Naive thymus-derived CD4-positive, alpha-beta T cell (primary cell): ENCODE measurements at regions not wholly inside any gene's neighbourhood (a gene's known extent, or its start where the extent isn't known, plus 50 kb on each side); places are given as distances from the start of the nearest gene placed in this dataset.
"Not testable (repeated sequence)": the region's sequence is repeated elsewhere in the genome, so short reads cannot be mapped to it uniquely, and the experiment has no call there.

Experiments used
- ATAC-seq: fragments of 150-1000 bp; cut with Tn5 transposase; 2 replicates; pipeline ENCODE4 v1.10.0; 2021; ENCODE audit warnings: mild to moderate bottlenecking, moderate library complexity
- CTCF ChIA-PET: fragments of 350-600 bp; sonication (Branson Sonifier 250); formaldehyde crosslinking; loops from one replicate; lab custom pipeline; 2021; ENCODE audit warnings: antibody characterized with exemption; lab: Charles Lee
- POLR2A ChIA-PET: fragments of 350-600 bp; sonication (Branson Sonifier 250); formaldehyde crosslinking; loops from one replicate; lab custom pipeline; 2021; ENCODE audit warnings: antibody characterized with exemption, inconsistent platforms; lab: Charles Lee
- DNase-seq, 9 donors: peaks; one replicate each; pipeline versions ENCODE4 v3.0.0 to v3.0.0-alpha.2; 2020 to 2022; ENCODE audit warnings: mixed read lengths in 1 of 9
- H3K27ac ChIP-seq: one replicate; pipeline ENCODE4 v1.7.0; 2013; ENCODE audit warnings: mild to moderate bottlenecking, low read depth, low read length, moderate library complexity
- H3K27me3 ChIP-seq, 2 donors: one replicate each; pipeline ENCODE4 v1.7.0; 2013; ENCODE audit warnings: low read length in 2 of 2, mild to moderate bottlenecking in 2 of 2, moderate library complexity in 2 of 2; ENCODE audit not compliant: control insufficient read depth in 2 of 2, insufficient read depth in 2 of 2
- H3K36me3 ChIP-seq, 3 experiments: 1 replicate in 2 of 3; 2 replicates in 1 of 3; pipeline ENCODE4 v1.7.0; 2013; ENCODE audit warnings: low read length in 3 of 3, mild to moderate bottlenecking in 3 of 3, moderate library complexity in 1 of 3; ENCODE audit not compliant: insufficient read depth in 3 of 3, control insufficient read depth in 2 of 3
- H3K4me1 ChIP-seq, 2 donors: one replicate each; pipeline ENCODE4 v1.7.0; 2013; ENCODE audit warnings: low read length in 2 of 2, mild to moderate bottlenecking in 2 of 2, moderate library complexity in 1 of 2; ENCODE audit not compliant: control insufficient read depth in 2 of 2, insufficient read depth in 2 of 2
- H3K4me3 ChIP-seq: 2 replicates; pipeline ENCODE4 v1.7.0; 2013; ENCODE audit warnings: mild to moderate bottlenecking, low read length
- H3K9me3 ChIP-seq, 3 experiments: 1 replicate in 2 of 3; 2 replicates in 1 of 3; pipeline ENCODE4 v1.7.0; 2013; ENCODE audit warnings: low read length in 3 of 3; ENCODE audit not compliant: control insufficient read depth in 2 of 3
- H3K27ac Mint-ChIP-seq, 9 donors: one replicate each; pipeline ENCODE4 v1.8.0; 2020 to 2022; ENCODE audit warnings: mixed read lengths in 9 of 9, mild to moderate bottlenecking in 8 of 9, moderate library complexity in 5 of 9, inconsistent platforms in 2 of 9
- H3K27me3 Mint-ChIP-seq, 5 donors: one replicate each; pipeline ENCODE4 v1.8.0; 2021 to 2022; ENCODE audit warnings: mixed read lengths in 5 of 5, mild to moderate bottlenecking in 1 of 5
- H3K36me3 Mint-ChIP-seq, 5 donors: one replicate each; pipeline ENCODE4 v1.8.0; 2020 to 2022; ENCODE audit warnings: mixed read lengths in 5 of 5, mild to moderate bottlenecking in 3 of 5, inconsistent platforms in 1 of 5
- H3K4me1 Mint-ChIP-seq, 7 donors: one replicate each; pipeline ENCODE4 v1.8.0; 2020 to 2022; ENCODE audit warnings: mixed read lengths in 7 of 7, mild to moderate bottlenecking in 3 of 7, inconsistent platforms in 1 of 7
- H3K4me3 Mint-ChIP-seq, 10 donors: one replicate each; pipeline ENCODE4 v1.8.0; 2020 to 2022; ENCODE audit warnings: mild to moderate bottlenecking in 10 of 10, mixed read lengths in 10 of 10, moderate library complexity in 6 of 10, inconsistent platforms in 2 of 10
- H3K9me3 Mint-ChIP-seq, 11 donors: one replicate each; pipeline ENCODE4 v1.8.0; 2020 to 2022; ENCODE audit warnings: mixed read lengths in 11 of 11, mild to moderate bottlenecking in 4 of 11, inconsistent platforms in 1 of 11, moderate library complexity in 1 of 11
- intact Hi-C, 2 donors: fragments of 100-400 bp; cut with micrococcal nuclease; formaldehyde crosslinking; loops; one replicate each; pipeline ENCODE4 v1.15.1; 2023

- POLR2A ChIA-PET = no interaction called here
- Histone ChIP-seq H3K27ac (no peak overlapping the region), H3K4me3 (no peak overlapping the region), H3K36me3 (no peaks in the 10 kb centered on the region), H3K9me3 (no peaks in the 10 kb centered on the region), H3K27me3 (no peaks in the 10 kb centered on the region), H3K4me1 (no peaks in the 10 kb centered on the region)
- CTCF ChIA-PET = no interaction called here
- H3K4me1 Mint-ChIP-seq = peaks cover 0 to 2% (median 0%) of the 10 kb centered on the region in 7 donors
- H3K27me3 Mint-ChIP-seq = no peaks in the 10 kb centered on the region
- DNase-seq (no peak), ATAC-seq (no peak)
- intact Hi-C loops = no loop called here
- no peak overlapping the region for H3K4me3 Mint-ChIP-seq
- H3K9me3 Mint-ChIP-seq = peaks cover 0 to 5% (median 1%) of the 10 kb centered on the region in 11 donors
- no peak overlapping the region for H3K27ac Mint-ChIP-seq
- no peaks in the 10 kb centered on the region for H3K36me3 Mint-ChIP-seq
These were observed 403.1 kb downstream of the SPRY2 start for GRCh38 chr13:79937771-79938216.

- Histone ChIP-seq H3K9me3 (no peaks in the 10 kb centered on the region), H3K27ac (no peak overlapping the region), H3K27me3 (no peaks in the 10 kb centered on the region), H3K4me1 (no peaks in the 10 kb centered on the region), H3K4me3 (no peak overlapping the region), H3K36me3 (no peaks in the 10 kb centered on the region)
- Mint-ChIP-seq H3K36me3 (no peaks in the 10 kb centered on the region), H3K9me3 (peaks cover 0 to 5% (median 1%) of the 10 kb centered on the region in 11 donors), H3K27me3 (no peaks in the 10 kb centered on the region), H3K4me1 (peaks cover 0 to 2% (median 0%) of the 10 kb centered on the region in 7 donors), H3K27ac (no peak overlapping the region), H3K4me3 (no peak overlapping the region)
- ATAC-seq = no peak
- POLR2A ChIA-PET = no interaction called here
- no peak for DNase-seq
- CTCF ChIA-PET = no interaction called here
- intact Hi-C loops = no loop called here
These were observed 403.6 kb downstream of the SPRY2 start for GRCh38 chr13:79937311-79937710.

- H3K27ac ChIP-seq = no peak overlapping the region
- Mint-ChIP-seq H3K9me3 (peaks cover 0 to 4% (median 0%) of the 10 kb centered on the region in 11 donors), H3K27ac (no peak overlapping the region), H3K4me1 (no peaks in the 10 kb centered on the region), H3K4me3 (no peak overlapping the region), H3K27me3 (no peaks in the 10 kb centered on the region), H3K36me3 (no peaks in the 10 kb centered on the region)
- no peaks in the 10 kb centered on the region for H3K9me3 ChIP-seq
- ATAC-seq (no peak), DNase-seq (no peak)
- ChIA-PET POLR2A (no interaction called here), CTCF (no interaction called here)
- no peaks in the 10 kb centered on the region for H3K36me3 ChIP-seq
- H3K4me3 ChIP-seq = no peak overlapping the region
- H3K27me3 ChIP-seq = no peaks in the 10 kb centered on the region
- H3K4me1 ChIP-seq = no peaks in the 10 kb centered on the region
- intact Hi-C loops = no loop called here
These were observed 404.4 kb downstream of the SPRY2 start for GRCh38 chr13:79936368-79937136.

GRCh38 chr13:79935121-79935520, 405.8 kb downstream of the SPRY2 start:
- Histone ChIP-seq H3K27ac (no peak overlapping the region), H3K27me3 (no peaks in the 10 kb centered on the region), H3K9me3 (no peaks in the 10 kb centered on the region), H3K36me3 (no peaks in the 10 kb centered on the region), H3K4me3 (no peak overlapping the region), H3K4me1 (no peaks in the 10 kb centered on the region)
- H3K4me1 Mint-ChIP-seq = no peaks in the 10 kb centered on the region
- H3K36me3 Mint-ChIP-seq = no peaks in the 10 kb centered on the region
- H3K4me3 Mint-ChIP-seq = no peak overlapping the region
- intact Hi-C loops = no loop called here
- ChIA-PET CTCF (no interaction called here), POLR2A (no interaction called here)
- H3K27ac Mint-ChIP-seq = no peak overlapping the region
- H3K9me3 Mint-ChIP-seq = peaks cover 0 to 5% (median 2%) of the 10 kb centered on the region in 11 donors
- ATAC-seq (no peak), DNase-seq (no peak)
- no peaks in the 10 kb centered on the region for H3K27me3 Mint-ChIP-seq

- Histone ChIP-seq H3K9me3 (no peaks in the 10 kb centered on the region), H3K27me3 (no peaks in the 10 kb centered on the region), H3K36me3 (no peaks in the 10 kb centered on the region), H3K4me1 (no peaks in the 10 kb centered on the region), H3K4me3 (no peak overlapping the region), H3K27ac (no peak overlapping the region)
- no peak for ATAC-seq
- no peaks in the 10 kb centered on the region for H3K4me1 Mint-ChIP-seq
- no peak overlapping the region for H3K27ac Mint-ChIP-seq
- intact Hi-C loops = no loop called here
- DNase-seq = no peak
- ChIA-PET CTCF (no interaction called here), POLR2A (no interaction called here)
- no peaks in the 10 kb centered on the region for H3K27me3 Mint-ChIP-seq
- no peaks in the 10 kb centered on the region for H3K36me3 Mint-ChIP-seq
- peaks cover 0 to 6% (median 2%) of the 10 kb centered on the region in 11 donors for H3K9me3 Mint-ChIP-seq
- no peak overlapping the region for H3K4me3 Mint-ChIP-seq
These were observed 407.5 kb downstream of the SPRY2 start for GRCh38 chr13:79933389-79933788.

GRCh38 chr13:79932556-79932955, 408.4 kb downstream of the SPRY2 start:
- no peak overlapping the region for H3K27ac Mint-ChIP-seq
- intact Hi-C loops = no loop called here
- ATAC-seq (no peak), DNase-seq (no peak)
- no peak overlapping the region for H3K27ac ChIP-seq
- no peak overlapping the region for H3K4me3 Mint-ChIP-seq
- H3K27me3 ChIP-seq = no peaks in the 10 kb centered on the region
- no peaks in the 10 kb centered on the region for H3K4me1 Mint-ChIP-seq
- ChIA-PET CTCF (no interaction called here), POLR2A (no interaction called here)
- no peaks in the 10 kb centered on the region for H3K9me3 ChIP-seq
- no peaks in the 10 kb centered on the region for H3K36me3 ChIP-seq
- H3K9me3 Mint-ChIP-seq = peaks cover 0 to 6% (median 2%) of the 10 kb centered on the region in 11 donors
- no peak overlapping the region for H3K4me3 ChIP-seq
- no peaks in the 10 kb centered on the region for H3K36me3 Mint-ChIP-seq
- H3K27me3 Mint-ChIP-seq = no peaks in the 10 kb centered on the region
- no peaks in the 10 kb centered on the region for H3K4me1 ChIP-seq

- H3K4me1 Mint-ChIP-seq, H3K27ac ChIP-seq, H3K27me3 ChIP-seq, CTCF ChIA-PET, H3K4me1 ChIP-seq, ATAC-seq, H3K4me3 Mint-ChIP-seq, H3K4me3 ChIP-seq, intact Hi-C loops, DNase-seq, H3K36me3 ChIP-seq, H3K27ac Mint-ChIP-seq, H3K27me3 Mint-ChIP-seq, H3K36me3 Mint-ChIP-seq, H3K9me3 ChIP-seq, POLR2A ChIA-PET: not testable (repeated sequence)
- peaks cover 0 to 38% (median 17%) of the 10 kb centered on the region in 11 donors for H3K9me3 Mint-ChIP-seq
These were observed 416.9 kb downstream of the SPRY2 start for GRCh38 chr13:79923973-79924556.
